GM18870 (cell line): ENCODE measurements at regions not wholly inside any gene's neighbourhood (a gene's known extent, or its start where the extent isn't known, plus 50 kb on each side); places are given as distances from the start of the nearest gene placed in this dataset.

Experiments used
- ATAC-seq: cut with Tn5 transposase; IDR thresholded peaks from one replicate; pipeline ENCODE4 v1.9.1; 2021; ENCODE audit warnings: moderate library complexity; ENCODE audit not compliant: unreplicated experiment

GRCh38 chr14:22174412-22175277, 414.4 kb downstream of the DAD1 start:
- no peak for ATAC-seq

- ATAC-seq = no peak
Observed at GRCh38 chr14:22168092-22168955, 420.7 kb downstream of the DAD1 start.

GRCh38 chr14:22164616-22165015, 424.4 kb downstream of the DAD1 start:
- ATAC-seq = no peak

- no peak for ATAC-seq
Observed at GRCh38 chr14:22163051-22163450, 426.0 kb downstream of the DAD1 start.

- ATAC-seq = no peak
Observed at GRCh38 chr14:22159957-22160356, 429.1 kb downstream of the DAD1 start.

- no peak for ATAC-seq
Observed at GRCh38 chr14:22159099-22159498, 429.9 kb downstream of the DAD1 start.

GRCh38 chr14:22158560-22158959, 430.5 kb downstream of the DAD1 start:
- no peak for ATAC-seq

- ATAC-seq = no peak
Observed at GRCh38 chr14:22155571-22155970, 433.5 kb downstream of the DAD1 start.

GRCh38 chr14:22152903-22153302, 436.1 kb downstream of the DAD1 start:
- ATAC-seq = no peak

- ATAC-seq = no peak
Observed at GRCh38 chr14:22152161-22152870, 436.7 kb downstream of the DAD1 start.

- ATAC-seq = no peak
Observed at GRCh38 chr14:22151121-22151520, 437.9 kb downstream of the DAD1 start.

GRCh38 chr14:22149058-22149457, 440.0 kb downstream of the DAD1 start:
- no peak for ATAC-seq

- no peak for ATAC-seq
Observed at GRCh38 chr14:22147716-22148115, 441.3 kb downstream of the DAD1 start.

- no peak for ATAC-seq
Observed at GRCh38 chr14:22143363-22143762, 445.7 kb downstream of the DAD1 start.

- ATAC-seq = no peak
Observed at GRCh38 chr14:22140633-22141032, 448.4 kb downstream of the DAD1 start.

- no peak for ATAC-seq
Observed at GRCh38 chr14:22131749-22132476, 457.1 kb downstream of the DAD1 start.

- no peak for ATAC-seq
Observed at GRCh38 chr14:22124073-22124613, 450.5 kb upstream of the OR4E1 start.

- no peak for ATAC-seq
Observed at GRCh38 chr14:22122829-22123560, 449.4 kb upstream of the OR4E1 start.

GRCh38 chr14:22122227-22122818, 448.7 kb upstream of the OR4E1 start:
- ATAC-seq = no peak
